Activated CD4-positive, alpha-beta memory T cell treated with anti-CD3 and anti-CD28 coated beads for 36 hours (primary cell): ENCODE measurements at regions not wholly inside any gene's neighbourhood (a gene's known extent, or its start where the extent isn't known, plus 50 kb on each side); places are given as distances from the start of the nearest gene placed in this dataset.

Source experiments
- CTCF ChIA-PET: fragments of 350-600 bp; sonication (Branson Sonifier 250); formaldehyde crosslinking; loops from one replicate; lab custom pipeline; 2021; ENCODE audit warnings: antibody characterized with exemption, inconsistent platforms; lab: Charles Lee
- POLR2A ChIA-PET: fragments of 350-600 bp; sonication (Branson Sonifier 250); formaldehyde crosslinking; loops from one replicate; lab custom pipeline; 2021; ENCODE audit warnings: antibody characterized with exemption; lab: Charles Lee
- DNase-seq: peaks from one replicate; pipeline ENCODE4 v3.0.0-alpha.2; 2020
- H3K27ac Mint-ChIP-seq: one replicate; pipeline ENCODE4 v1.8.0; 2021; ENCODE audit warnings: mixed read lengths
- H3K27me3 Mint-ChIP-seq: one replicate; pipeline ENCODE4 v1.8.0; 2021; ENCODE audit warnings: mixed read lengths
- H3K36me3 Mint-ChIP-seq: one replicate; pipeline ENCODE4 v1.8.0; 2021; ENCODE audit warnings: mixed read lengths
- H3K4me1 Mint-ChIP-seq: one replicate; pipeline ENCODE4 v1.8.0; 2021; ENCODE audit warnings: low read depth, mixed read lengths
- H3K4me3 Mint-ChIP-seq: one replicate; pipeline ENCODE4 v1.8.0; 2021; ENCODE audit warnings: mild to moderate bottlenecking, mixed read lengths
- H3K9me3 Mint-ChIP-seq: one replicate; pipeline ENCODE4 v1.8.0; 2021; ENCODE audit warnings: mixed read lengths
- intact Hi-C: fragments of 100-400 bp; cut with micrococcal nuclease; formaldehyde crosslinking; loops from one replicate; pipeline ENCODE4 v1.15.1; 2023

GRCh38 chr2:61639721-61640120 is 101.6 kb upstream of the XPO1 start:
- Mint-ChIP-seq H3K4me1 (no peaks in the 10 kb centered on the region), H3K27me3 (no peaks in the 10 kb centered on the region), H3K4me3 (no peak overlapping the region), H3K9me3 (no peaks in the 10 kb centered on the region), H3K36me3 (no peaks in the 10 kb centered on the region), H3K27ac (no peak overlapping the region)
- CTCF ChIA-PET, result no interaction called here
- no peak for DNase-seq
- intact Hi-C loops, result no loop called here
- POLR2A ChIA-PET, result no interaction called here

GRCh38 chr2:61636686-61637085 is 98.5 kb upstream of the XPO1 start:
- Mint-ChIP-seq H3K4me3 (no peak overlapping the region), H3K9me3 (no peaks in the 10 kb centered on the region), H3K27ac (no peak overlapping the region), H3K4me1 (no peaks in the 10 kb centered on the region), H3K36me3 (no peaks in the 10 kb centered on the region), H3K27me3 (no peaks in the 10 kb centered on the region)
- POLR2A ChIA-PET, result interaction anchor here (1.3 kb wide), 1 partner anchor 99 kb away, joined by 3 read pairs; the partner anchor contains the start of gene XPO1
- CTCF ChIA-PET, result no interaction called here
- intact Hi-C loops, result no loop called here
- no peak for DNase-seq

- Mint-ChIP-seq H3K27me3 (no peaks in the 10 kb centered on the region), H3K9me3 (no peaks in the 10 kb centered on the region), H3K36me3 (no peaks in the 10 kb centered on the region), H3K4me1 (no peaks in the 10 kb centered on the region), H3K27ac (no peak overlapping the region), H3K4me3 (no peak overlapping the region)
- POLR2A ChIA-PET, result no interaction called here
- CTCF ChIA-PET, result no interaction called here
- DNase-seq, result no peak
- intact Hi-C loops, result no loop called here
Measured at GRCh38 chr2:61634512-61634911, 96.4 kb upstream of the XPO1 start.

DNA sequence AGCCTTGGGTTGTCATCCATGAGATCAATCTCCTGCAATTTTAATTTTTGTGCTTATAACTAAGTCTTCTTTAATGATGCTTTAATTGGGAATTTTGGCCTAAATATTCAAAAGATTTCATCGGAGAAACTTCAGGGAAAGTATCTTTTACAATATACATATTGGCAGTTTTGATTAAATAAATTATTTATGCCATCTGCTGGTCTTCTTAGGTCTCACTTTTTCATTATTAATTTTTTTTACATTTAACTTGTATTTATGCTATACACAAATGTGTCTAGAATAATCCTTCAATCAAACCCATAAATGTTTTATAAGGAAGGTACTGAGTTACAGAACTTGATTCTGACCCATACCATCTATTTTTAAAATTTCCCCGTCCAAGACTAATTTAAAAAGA is 95.1 kb upstream of the XPO1 start:
- Mint-ChIP-seq H3K36me3 (no peaks in the 10 kb centered on the region), H3K27ac (no peak overlapping the region), H3K4me1 (no peaks in the 10 kb centered on the region), H3K4me3 (no peak overlapping the region), H3K9me3 (no peaks in the 10 kb centered on the region), H3K27me3 (no peaks in the 10 kb centered on the region)
- intact Hi-C loops, result no loop called here
- no peak for DNase-seq
- POLR2A ChIA-PET, result no interaction called here
- CTCF ChIA-PET, result no interaction called here

- CTCF ChIA-PET, result no interaction called here
- no peaks in the 10 kb centered on the region for H3K36me3 Mint-ChIP-seq
- no peak for DNase-seq
- intact Hi-C loops, result no loop called here
- no peak overlapping the region for H3K27ac Mint-ChIP-seq
- no peak overlapping the region for H3K4me3 Mint-ChIP-seq
- no peaks in the 10 kb centered on the region for H3K27me3 Mint-ChIP-seq
- POLR2A ChIA-PET, result no interaction called here
- no peaks in the 10 kb centered on the region for H3K9me3 Mint-ChIP-seq
- no peaks in the 10 kb centered on the region for H3K4me1 Mint-ChIP-seq
Measured at GRCh38 chr2:61632276-61633169, 94.4 kb upstream of the XPO1 start.

DNA sequence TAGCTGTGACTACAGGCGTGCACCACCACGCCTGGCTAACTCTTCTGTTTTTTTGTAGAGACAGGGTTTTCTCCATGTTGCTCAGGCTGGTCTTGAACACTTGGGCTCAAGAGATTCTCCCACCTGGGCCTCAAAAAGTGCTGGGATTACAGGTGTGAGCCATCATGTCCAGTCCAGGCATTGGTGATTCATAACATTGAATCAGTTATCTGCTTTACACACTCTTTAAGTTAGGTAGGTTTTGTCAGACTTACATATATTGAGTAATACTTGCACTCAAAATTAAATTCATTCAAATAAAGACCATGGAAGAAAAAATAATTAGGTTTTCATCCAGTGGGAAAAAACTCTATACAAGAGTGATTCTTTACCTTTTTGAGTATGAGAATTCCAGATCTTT is 93.2 kb upstream of the XPO1 start:
- Mint-ChIP-seq H3K27ac (no peak overlapping the region), H3K36me3 (no peaks in the 10 kb centered on the region), H3K4me3 (no peak overlapping the region), H3K4me1 (no peaks in the 10 kb centered on the region), H3K27me3 (no peaks in the 10 kb centered on the region), H3K9me3 (no peaks in the 10 kb centered on the region)
- ChIA-PET CTCF (no interaction called here), POLR2A (no interaction called here)
- DNase-seq, result no peak
- intact Hi-C loops, result no loop called here

DNA sequence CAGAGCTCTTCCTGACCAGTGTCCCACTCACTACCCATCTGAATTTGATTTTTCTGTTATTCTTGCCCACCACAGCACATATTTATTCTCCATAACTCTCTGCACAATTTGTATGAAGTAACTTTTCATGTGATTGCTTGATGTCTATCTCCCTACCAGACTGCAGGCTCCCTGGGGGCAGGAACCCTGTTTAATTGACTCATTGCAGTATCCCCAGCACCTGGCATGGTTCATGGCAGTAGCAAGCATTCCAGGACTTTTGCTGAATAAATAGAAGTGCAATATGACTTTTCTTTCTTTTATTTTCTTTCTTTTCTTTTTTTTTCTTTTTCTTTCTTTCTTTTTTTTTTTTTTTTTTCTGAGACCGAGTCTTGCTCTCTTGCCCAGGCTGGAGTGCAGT is 88.7 kb upstream of the XPO1 start:
- H3K4me3 Mint-ChIP-seq, result no peak overlapping the region
- no peaks in the 10 kb centered on the region for H3K27me3 Mint-ChIP-seq
- no peaks in the 10 kb centered on the region for H3K4me1 Mint-ChIP-seq
- H3K9me3 Mint-ChIP-seq, result no peaks in the 10 kb centered on the region
- intact Hi-C loops, result no loop called here
- no peak for DNase-seq
- ChIA-PET CTCF (no interaction called here), POLR2A (no interaction called here)
- no peak overlapping the region for H3K27ac Mint-ChIP-seq
- no peaks in the 10 kb centered on the region for H3K36me3 Mint-ChIP-seq

DNA sequence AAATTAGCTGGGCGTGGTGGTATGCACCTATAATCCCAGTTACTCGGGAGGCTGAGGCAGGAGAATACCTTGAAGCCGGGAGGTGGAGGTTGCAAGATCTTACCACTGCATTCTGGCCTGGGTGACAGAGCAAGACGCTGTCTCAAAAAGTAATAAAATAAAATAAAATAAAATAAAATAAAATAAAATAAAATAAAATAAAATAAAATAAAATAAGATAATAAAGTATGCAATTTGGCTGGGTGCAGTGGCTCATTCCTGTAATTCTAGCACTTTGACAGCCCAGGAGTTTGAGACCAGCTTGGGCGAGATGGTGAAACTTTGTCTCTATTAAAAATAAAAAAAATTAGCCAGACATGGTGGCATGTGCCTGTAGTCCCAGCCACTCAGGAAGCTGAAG is 85.6 kb upstream of the XPO1 start:
- intact Hi-C loops, result no loop called here
- CTCF ChIA-PET, result no interaction called here
- DNase-seq, result no peak

GRCh38 chr2:61620244-61621159 is 82.3 kb upstream of the XPO1 start:
- intact Hi-C loops, result loop anchor here (2.0 kb wide), 1 partner anchor 82 kb away; the partner anchor contains the start of gene XPO1
- no peak overlapping the region for H3K27ac Mint-ChIP-seq
- ChIA-PET POLR2A (interaction anchor here (1.6 kb wide), 1 partner anchor 82 kb away, joined by 4 read pairs; no protein-coding TSS in a partner anchor), CTCF (no interaction called here)
- H3K36me3 Mint-ChIP-seq, result no peaks in the 10 kb centered on the region
- H3K27me3 Mint-ChIP-seq, result no peaks in the 10 kb centered on the region
- peak; percentile 28 for DNase-seq
- H3K4me3 Mint-ChIP-seq, result no peak overlapping the region
- H3K4me1 Mint-ChIP-seq, result peaks cover 6% of the 10 kb centered on the region
- no peaks in the 10 kb centered on the region for H3K9me3 Mint-ChIP-seq

More for the DNA sequence above, 85.6 kb upstream of the XPO1 start:
- Mint-ChIP-seq H3K4me3 (no peak overlapping the region), H3K36me3 (no peaks in the 10 kb centered on the region), H3K4me1 (peaks cover 6% of the 10 kb centered on the region), H3K27ac (no peak overlapping the region), H3K9me3 (no peaks in the 10 kb centered on the region), H3K27me3 (no peaks in the 10 kb centered on the region)
- POLR2A ChIA-PET, result no interaction called here

GRCh38 chr2:61619561-61619960 is 81.4 kb upstream of the XPO1 start:
- ChIA-PET CTCF (no interaction called here), POLR2A (no interaction called here)
- Mint-ChIP-seq H3K4me3 (no peak overlapping the region), H3K36me3 (no peaks in the 10 kb centered on the region), H3K4me1 (peaks cover 6% of the 10 kb centered on the region), H3K27me3 (no peaks in the 10 kb centered on the region), H3K9me3 (no peaks in the 10 kb centered on the region), H3K27ac (no peak overlapping the region)
- DNase-seq, result no peak
- intact Hi-C loops, result no loop called here

DNA sequence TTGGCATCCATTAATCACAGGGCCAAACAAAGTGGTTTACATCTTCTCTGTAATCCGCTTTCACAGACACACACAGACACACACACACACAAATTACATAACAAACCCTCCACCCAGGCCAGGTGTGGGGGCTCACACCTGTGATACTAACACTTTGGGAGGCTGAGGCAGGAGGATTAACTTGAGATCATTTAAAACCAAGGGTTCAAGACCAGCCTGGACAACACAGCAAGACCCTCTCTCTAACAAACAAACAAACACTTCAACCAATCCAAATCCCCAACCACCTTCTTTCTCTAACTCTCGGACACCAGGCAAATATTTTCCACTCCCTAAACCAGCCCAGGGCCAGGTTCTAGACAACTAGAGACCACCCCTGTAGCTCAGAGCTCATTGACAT is 79.5 kb upstream of the XPO1 start:
- ChIA-PET CTCF (no interaction called here), POLR2A (no interaction called here)
- Mint-ChIP-seq H3K36me3 (no peaks in the 10 kb centered on the region), H3K9me3 (no peaks in the 10 kb centered on the region), H3K27ac (no peak overlapping the region), H3K4me3 (no peak overlapping the region), H3K4me1 (peaks cover 6% of the 10 kb centered on the region), H3K27me3 (no peaks in the 10 kb centered on the region)
- no peak for DNase-seq
- intact Hi-C loops, result no loop called here

- no peak for DNase-seq
- Mint-ChIP-seq H3K4me1 (no peaks in the 10 kb centered on the region), H3K4me3 (no peak overlapping the region), H3K36me3 (no peaks in the 10 kb centered on the region), H3K27ac (no peak overlapping the region), H3K9me3 (no peaks in the 10 kb centered on the region), H3K27me3 (no peaks in the 10 kb centered on the region)
- ChIA-PET CTCF (no interaction called here), POLR2A (no interaction called here)
- intact Hi-C loops, result no loop called here
Measured at GRCh38 chr2:61605245-61605644, 67.1 kb upstream of the XPO1 start.
